ENCODE measurements at regions not wholly inside any gene's neighbourhood (a gene's known extent, or its start where the extent isn't known, plus 50 kb on each side); places are given as distances from the start of the nearest gene placed in this dataset.

DNA sequence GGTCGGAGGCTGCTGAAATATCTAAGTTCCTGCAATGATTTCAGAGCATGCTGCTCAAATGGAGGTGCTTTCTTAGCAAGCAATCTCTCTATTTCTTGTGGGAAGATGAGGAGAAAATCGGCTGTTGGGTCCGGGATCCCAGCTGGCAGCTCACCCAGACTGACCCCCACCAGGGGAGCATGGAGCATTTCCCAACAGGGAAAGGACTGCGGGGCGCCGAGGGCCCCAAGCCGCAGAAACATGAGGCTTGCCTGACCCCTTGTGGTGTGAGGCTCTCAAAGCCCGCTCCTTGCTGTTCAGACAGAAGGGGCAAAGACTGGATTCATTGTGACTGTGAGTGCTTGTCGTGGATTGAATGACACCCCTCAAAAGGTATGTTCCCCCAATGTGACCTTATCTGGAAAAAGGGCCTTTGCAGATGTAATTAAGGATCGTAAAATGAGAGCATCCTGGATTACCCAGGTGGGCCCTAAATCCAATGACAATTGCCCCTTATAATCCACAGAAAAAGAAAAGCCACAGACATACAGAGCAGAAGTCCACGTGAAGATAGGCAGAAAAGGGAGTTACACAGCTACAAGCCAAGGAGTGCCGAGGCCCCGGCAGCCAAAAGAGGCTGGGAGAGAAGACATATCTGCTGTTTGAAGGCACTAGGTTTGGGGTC is 116.3 kb upstream of the VASH1 start:
- TF ChIP-seq, protein P1, sequence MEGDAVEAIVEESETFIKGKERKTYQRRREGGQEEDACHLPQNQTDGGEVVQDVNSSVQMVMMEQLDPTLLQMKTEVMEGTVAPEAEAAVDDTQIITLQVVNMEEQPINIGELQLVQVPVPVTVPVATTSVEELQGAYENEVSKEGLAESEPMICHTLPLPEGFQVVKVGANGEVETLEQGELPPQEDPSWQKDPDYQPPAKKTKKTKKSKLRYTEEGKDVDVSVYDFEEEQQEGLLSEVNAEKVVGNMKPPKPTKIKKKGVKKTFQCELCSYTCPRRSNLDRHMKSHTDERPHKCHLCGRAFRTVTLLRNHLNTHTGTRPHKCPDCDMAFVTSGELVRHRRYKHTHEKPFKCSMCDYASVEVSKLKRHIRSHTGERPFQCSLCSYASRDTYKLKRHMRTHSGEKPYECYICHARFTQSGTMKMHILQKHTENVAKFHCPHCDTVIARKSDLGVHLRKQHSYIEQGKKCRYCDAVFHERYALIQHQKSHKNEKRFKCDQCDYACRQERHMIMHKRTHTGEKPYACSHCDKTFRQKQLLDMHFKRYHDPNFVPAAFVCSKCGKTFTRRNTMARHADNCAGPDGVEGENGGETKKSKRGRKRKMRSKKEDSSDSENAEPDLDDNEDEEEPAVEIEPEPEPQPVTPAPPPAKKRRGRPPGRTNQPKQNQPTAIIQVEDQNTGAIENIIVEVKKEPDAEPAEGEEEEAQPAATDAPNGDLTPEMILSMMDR (conservative IDR thresholded peaks at IDR 0.05; ENCODE audit: low read depth, low read length), result peak; percentile 84
- no peak for TF ChIP-seq EZH2 (IDR thresholded peaks at IDR 0.05; ENCODE audit: borderline replicate concordance, low read depth, low read length, poor library complexity, severe bottlenecking)
